LNCaP clone FGC (cell line): ENCODE measurements at regions not wholly inside any gene's neighbourhood (a gene's known extent, or its start where the extent isn't known, plus 50 kb on each side); places are given as distances from the start of the nearest gene placed in this dataset.
"Not testable (repeated sequence)": the region's sequence is repeated elsewhere in the genome, so short reads cannot be mapped to it uniquely, and the experiment has no call there.

Source experiments
- DNase-seq: peaks from one replicate; pipeline ENCODE4 v3.0.0-alpha.2; 2011; ENCODE audit warnings: low read depth
- H3K4me3 ChIP-seq: 2 replicates; pipeline ENCODE4 v1.5.1; 2011; ENCODE audit warnings: mild to moderate bottlenecking, low read depth, low read length, control low read depth
- CTCF ChIP-seq: IDR thresholded peaks from 2 replicates; pipeline ENCODE4 v1.5.1; 2012; ENCODE audit warnings: mild to moderate bottlenecking; ENCODE audit not compliant: control insufficient read depth, insufficient read depth; ENCODE audit errors: extremely low read depth

GRCh38 chr2:161480123-161480522, 64.0 kb downstream of the TBR1 start:
- DNase-seq, result no peak
- no peak overlapping the region for H3K4me3 ChIP-seq
- TF ChIP-seq CTCF, result no peak

GRCh38 chr2:161481619-161482018, 65.5 kb downstream of the TBR1 start:
- TF ChIP-seq CTCF, result no peak
- H3K4me3 ChIP-seq, result no peak overlapping the region
- no peak for DNase-seq

- no peak for TF ChIP-seq CTCF
- DNase-seq, result no peak
- H3K4me3 ChIP-seq, result no peak overlapping the region
Measured at GRCh38 chr2:161484061-161484460, 68.0 kb downstream of the TBR1 start.

- no peak overlapping the region for H3K4me3 ChIP-seq
- DNase-seq, result no peak
- TF ChIP-seq CTCF, result no peak
Measured at GRCh38 chr2:161486111-161486510, 70.0 kb downstream of the TBR1 start.

GRCh38 chr2:161488131-161488699, 72.1 kb downstream of the TBR1 start:
- no peak for TF ChIP-seq CTCF

GRCh38 chr2:161488879-161489278, 72.8 kb downstream of the TBR1 start:
- no peak for TF ChIP-seq CTCF
- DNase-seq, result no peak
- H3K4me3 ChIP-seq, result no peak overlapping the region

More at GRCh38 chr2:161488131-161488699, 72.1 kb downstream of the TBR1 start:
- no peak for DNase-seq
- H3K4me3 ChIP-seq, result no peak overlapping the region

GRCh38 chr2:161500892-161501610, 85.0 kb downstream of the TBR1 start:
- not testable (repeated sequence) for H3K4me3 ChIP-seq, DNase-seq

GRCh38 chr2:161502279-161502678, 86.2 kb downstream of the TBR1 start:
- not testable (repeated sequence) for H3K4me3 ChIP-seq, DNase-seq

- not testable (repeated sequence) for H3K4me3 ChIP-seq, DNase-seq
Measured at GRCh38 chr2:161504628-161505289, 88.7 kb downstream of the TBR1 start.

GRCh38 chr2:161505466-161505865, 89.4 kb downstream of the TBR1 start:
- DNase-seq, H3K4me3 ChIP-seq: not testable (repeated sequence)
